ENCODE measurements at regions not wholly inside any gene's neighbourhood (a gene's known extent, or its start where the extent isn't known, plus 50 kb on each side); places are given as distances from the start of the nearest gene placed in this dataset.

- H3K14ac ChIP-seq (ENCODE audit: insufficient read depth, low read length): no peak overlapping the region
- DNase-seq: no peak
- no peak overlapping the region for H2BK120ac ChIP-seq (ENCODE audit: low read depth, low read length, poor library complexity, severe bottlenecking)
- H3K27ac Mint-ChIP-seq: no peak overlapping the region
- no peak overlapping the region for H2BK5ac ChIP-seq (ENCODE audit: insufficient read length, low read length)
- no peaks in the 10 kb centered on the region for H3K23me2 ChIP-seq (ENCODE audit: insufficient read length, low read depth, low read length, poor library complexity, severe bottlenecking)
- H2BK20ac ChIP-seq (ENCODE audit: low read depth, low read length, poor library complexity, severe bottlenecking): no peak overlapping the region
- H3K27me3 Mint-ChIP-seq (ENCODE audit: low read depth): no peaks in the 10 kb centered on the region
- H3K4me1 ChIP-seq (ENCODE audit: insufficient read depth, low read length): no peaks in the 10 kb centered on the region
- no peak overlapping the region for H3K27ac ChIP-seq (ENCODE audit: insufficient read length, low read depth, low read length)
- no peak overlapping the region for H3K4ac ChIP-seq (ENCODE audit: low read depth, low read length)
- H3K4me1 Mint-ChIP-seq: no peaks in the 10 kb centered on the region
- H4K8ac ChIP-seq (replicated peaks; ENCODE audit: insufficient read length, low read depth, low read length): no peak overlapping the region
- no peak overlapping the region for H3T11ph ChIP-seq (ENCODE audit: low read length)
- no CpG with 5 or more reads among the region's 3 CpGs for WGBS (ENCODE audit: extremely low coverage, insufficient read length, low lambda C conversion rate)
- H4K91ac ChIP-seq (ENCODE audit: insufficient read length, low read depth, low read length): no peak overlapping the region
- no peak overlapping the region for H2AK5ac ChIP-seq (ENCODE audit: insufficient read length, low read length)
- no peaks in the 10 kb centered on the region for H3K79me1 ChIP-seq (ENCODE audit: insufficient read depth, low read depth, low read length, poor library complexity, severe bottlenecking)
- no peak for TF ChIP-seq CTCF (conservative IDR thresholded peaks at IDR 0.05)
- no peak overlapping the region for H3K23ac ChIP-seq (ENCODE audit: insufficient read length, low read depth, low read length)
- peaks cover 0 to 3% of the 10 kb centered on the region in 2 experiments; a peak in 2 of 5 replicates for H3K9me3 Mint-ChIP-seq
- no peaks in the 10 kb centered on the region; a peak in 1 of 7 replicates for H3K36me3 Mint-ChIP-seq (ENCODE audit: insufficient read depth in 1 of 3, low read depth in 3 of 3)
- H3K18ac ChIP-seq (ENCODE audit: insufficient read length, low read depth, low read length): no peak overlapping the region
- H2BK12ac ChIP-seq (ENCODE audit: insufficient read length, low read depth, low read length): no peak overlapping the region
- no peaks in the 10 kb centered on the region for H4K20me1 ChIP-seq (ENCODE audit: control insufficient read depth, insufficient read depth, insufficient read length)
- no peaks in the 10 kb centered on the region for H3K79me2 ChIP-seq (ENCODE audit: insufficient read depth, low read length)
- no peak overlapping the region for H4K5ac ChIP-seq (ENCODE audit: insufficient read length, low read depth, low read length)
- H3K9ac ChIP-seq (ENCODE audit: extremely low read depth, insufficient read length, low read length): no peak overlapping the region
- H2BK15ac ChIP-seq (ENCODE audit: low read depth, low read length): no peak overlapping the region
- H3K9me3 ChIP-seq (ENCODE audit: control insufficient read depth, low read depth, low read length): no peaks in the 10 kb centered on the region
- no peak overlapping the region for H3K4me2 ChIP-seq (ENCODE audit: insufficient read depth, insufficient read length, low read length)
- H3K4me3 Mint-ChIP-seq: no peak overlapping the region
- no peaks in the 10 kb centered on the region for H3K27me3 ChIP-seq (ENCODE audit: insufficient read depth, low read length)
- H3K56ac ChIP-seq (ENCODE audit: insufficient read length, low read depth, low read length): no peak overlapping the region
- H2AFZ ChIP-seq (ENCODE audit: low read length): no peak overlapping the region
Measured at GRCh38 chr21:35197992-35198431, 148.9 kb upstream of the RUNX1 start.

Measured in H9 (cell line).